Ureter (tissue), 1 donor: ENCODE measurements at regions not wholly inside any gene's neighbourhood (a gene's known extent, or its start where the extent isn't known, plus 50 kb on each side); places are given as distances from the start of the nearest gene placed in this dataset.
"Not testable (repeated sequence)": the region's sequence is repeated elsewhere in the genome, so short reads cannot be mapped to it uniquely, and the experiment has no call there.

ENCODE experiments used
- DNase-seq: peaks from one replicate; pipeline ENCODE4 v3.0.0-alpha.2; 2020; ENCODE audit warnings: low spot score
- donor health status: DM: yes; HTN: yes; CAD: no.

- DNase-seq = no peak
These were observed 53.5 kb downstream of the TEX51 start for GRCh38 chr2:126952216-126952615.

GRCh38 chr2:126953483-126953882 lies 54.8 kb downstream of the TEX51 start:
- no peak for DNase-seq

- no peak for DNase-seq
These were observed 56.1 kb downstream of the TEX51 start for GRCh38 chr2:126954831-126955230.

GRCh38 chr2:126956773-126957172 lies 58.1 kb downstream of the TEX51 start:
- not testable (repeated sequence) for DNase-seq

- no peak for DNase-seq
These were observed 64.7 kb downstream of the TEX51 start for GRCh38 chr2:126963390-126963789.

- DNase-seq = no peak
These were observed 67.9 kb downstream of the TEX51 start for GRCh38 chr2:126966601-126967000.

- DNase-seq = no peak
These were observed 71.9 kb downstream of the TEX51 start for GRCh38 chr2:126970583-126970982.

- DNase-seq = no peak
These were observed 72.4 kb downstream of the TEX51 start for GRCh38 chr2:126971162-126971480.

- DNase-seq = peak; percentile 81
These were observed 73.0 kb downstream of the TEX51 start for GRCh38 chr2:126971481-126972278.

- no peak for DNase-seq
These were observed 73.6 kb downstream of the TEX51 start for GRCh38 chr2:126972279-126972626.

GRCh38 chr2:126973745-126974144 lies 75.1 kb downstream of the TEX51 start:
- DNase-seq = no peak

GRCh38 chr2:126975671-126976655 lies 77.3 kb downstream of the TEX51 start:
- no peak for DNase-seq

- DNase-seq = no peak
These were observed 78.1 kb downstream of the TEX51 start for GRCh38 chr2:126976721-126977328.

GRCh38 chr2:126978333-126978732 lies 79.6 kb downstream of the TEX51 start:
- no peak for DNase-seq

GRCh38 chr2:126979039-126980003 lies 80.6 kb downstream of the TEX51 start:
- DNase-seq = no peak

- no peak for DNase-seq
These were observed 82.8 kb downstream of the TEX51 start for GRCh38 chr2:126981476-126981875.

- no peak for DNase-seq
These were observed 84.2 kb downstream of the TEX51 start for GRCh38 chr2:126982935-126983334.

GRCh38 chr2:126986631-126987187 lies 88.0 kb downstream of the TEX51 start:
- DNase-seq = no peak

GRCh38 chr2:126988482-126988881 lies 89.8 kb downstream of the TEX51 start:
- DNase-seq = no peak

- not testable (repeated sequence) for DNase-seq
These were observed 90.4 kb downstream of the TEX51 start for GRCh38 chr2:126989064-126989463.

- DNase-seq = no peak
These were observed 91.5 kb downstream of the TEX51 start for GRCh38 chr2:126990200-126990599.
